IMR-90 (cell line): ENCODE measurements at regions not wholly inside any gene's neighbourhood (a gene's known extent, or its start where the extent isn't known, plus 50 kb on each side); places are given as distances from the start of the nearest gene placed in this dataset.
A peak's percentile ranks its signal among the peaks of the same experiment; 100 is the strongest.
"Not testable (repeated sequence)": the region's sequence is repeated elsewhere in the genome, so short reads cannot be mapped to it uniquely, and the experiment has no call there.

Experiments
- ATAC-seq: fragments of 200-7000 bp; cut with Tn5 transposase; 2 replicates; pipeline ENCODE4 v1.9.1; 2020; ENCODE audit warnings: low read depth, mild to moderate bottlenecking, moderate library complexity
- BruUV-seq: library from RNA; stranded (reverse); fragments of 400-500 nt; replicated peaks from 2 replicates; lab custom pipeline; 2021; lab: Mats Ljungman, UMichigan
- CTCF ChIA-PET: fragments of 300-600 bp; formaldehyde crosslinking; extraction: SDS; loops from one replicate; lab custom pipeline; 2021; ENCODE audit warnings: antibody characterized with exemption; lab: Yijun Ruan, JAX
- POLR2A ChIA-PET: fragments of 300-600 bp; sonication (Branson Sonifier 250); formaldehyde crosslinking; loops from one replicate; lab custom pipeline; 2022; ENCODE audit warnings: antibody characterized with exemption; ENCODE audit not compliant: unreplicated experiment; lab: Charles Lee
- DNase-seq: peaks from one replicate; pipeline ENCODE4 v3.0.0; 2013
- H2AFZ ChIP-seq: replicated peaks from 2 replicates; pipeline ENCODE3; 2013; ENCODE audit warnings: low read length, mild to moderate bottlenecking; ENCODE audit not compliant: poor library complexity
- H2AK5ac ChIP-seq: 2 replicates; pipeline ENCODE4 v1.6.1; 2013; ENCODE audit warnings: low read depth, low read length, inconsistent platforms
- H2AK9ac ChIP-seq: replicated peaks from 2 replicates; pipeline ENCODE3; 2013; ENCODE audit warnings: mild to moderate bottlenecking, low read depth, low read length, moderate library complexity; ENCODE audit not compliant: poor library complexity
- H2BK120ac ChIP-seq: 2 replicates; pipeline ENCODE4 v1.6.1; 2013; ENCODE audit warnings: low read depth, low read length, inconsistent platforms
- H2BK15ac ChIP-seq: 3 replicates; pipeline ENCODE4 v1.6.1; 2013; ENCODE audit warnings: low read depth, low read length, inconsistent platforms
- H2BK20ac ChIP-seq: 2 replicates; pipeline ENCODE4 v1.6.1; 2013; ENCODE audit warnings: low read depth, mild to moderate bottlenecking, inconsistent platforms, low read length, moderate library complexity
- H2BK5ac ChIP-seq: 2 replicates; pipeline ENCODE4 v1.6.1; 2013; ENCODE audit warnings: mild to moderate bottlenecking, low read depth, low read length, inconsistent platforms; ENCODE audit not compliant: poor library complexity, severe bottlenecking
- H3K14ac ChIP-seq: replicated peaks from 2 replicates; pipeline ENCODE4 v1.6.1; 2013; ENCODE audit warnings: low read depth, low read length, inconsistent platforms
- H3K18ac ChIP-seq: 2 replicates; pipeline ENCODE4 v1.6.1; 2013; ENCODE audit warnings: low read depth, low read length, control low read depth
- H3K23ac ChIP-seq: 2 replicates; pipeline ENCODE4 v1.6.1; 2013; ENCODE audit warnings: low read depth, low read length, inconsistent platforms
- H3K27ac ChIP-seq: 2 replicates; pipeline ENCODE4 v1.5.1; 2013; ENCODE audit warnings: mild to moderate bottlenecking, control low read depth, low read length; ENCODE audit not compliant: insufficient read depth
- H3K27me3 ChIP-seq: 2 replicates; pipeline ENCODE4 v1.6.1; 2013; ENCODE audit warnings: low read length; ENCODE audit not compliant: control insufficient read depth, insufficient read depth
- H3K36me3 ChIP-seq: 2 replicates; pipeline ENCODE4 v1.6.1; 2013; ENCODE audit warnings: low read length, mixed read lengths; ENCODE audit not compliant: control insufficient read depth, insufficient read depth
- H3K4ac ChIP-seq: 2 replicates; pipeline ENCODE4 v1.6.1; 2013; ENCODE audit warnings: low read depth, low read length, inconsistent platforms
- H3K4me1 ChIP-seq: 2 replicates; pipeline ENCODE4 v1.6.1; 2013; ENCODE audit warnings: low read length, mixed read lengths; ENCODE audit not compliant: control insufficient read depth, insufficient read depth
- H3K4me2 ChIP-seq: 2 replicates; pipeline ENCODE4 v1.6.1; 2013; ENCODE audit warnings: low read depth, mild to moderate bottlenecking, control low read depth, low read length, moderate library complexity
- H3K4me3 ChIP-seq: 2 replicates; pipeline ENCODE4 v1.5.1; 2013; ENCODE audit warnings: low read depth, mild to moderate bottlenecking, control low read depth, low read length, moderate library complexity; ENCODE audit not compliant: insufficient read depth
- H3K56ac ChIP-seq: 2 replicates; pipeline ENCODE4 v1.6.1; 2013; ENCODE audit warnings: low read length, inconsistent platforms; ENCODE audit not compliant: insufficient read depth; ENCODE audit errors: extremely low read depth
- H3K79me1 ChIP-seq, 2 experiments: 2 replicates each; pipeline ENCODE4 v1.6.1; 2013; ENCODE audit warnings: low read length in 2 of 2, inconsistent platforms in 1 of 2, low read depth in 1 of 2
- H3K9ac ChIP-seq: 2 replicates; pipeline ENCODE4 v1.6.1; 2013; ENCODE audit warnings: low read depth, low read length, control low read depth
- H3K9me1 ChIP-seq: 2 replicates; pipeline ENCODE4 v1.6.1; 2013; ENCODE audit warnings: low read length, inconsistent platforms; ENCODE audit not compliant: insufficient read depth
- H3K9me3 ChIP-seq: 2 replicates; pipeline ENCODE4 v1.6.1; 2013; ENCODE audit warnings: low read length; ENCODE audit not compliant: control insufficient read depth, insufficient read depth
- H4K20me1 ChIP-seq: 2 replicates; pipeline ENCODE4 v1.6.1; 2013; ENCODE audit warnings: low read length, inconsistent platforms; ENCODE audit not compliant: insufficient read depth
- H4K5ac ChIP-seq: 2 replicates; pipeline ENCODE4 v1.6.1; 2013; ENCODE audit warnings: mild to moderate bottlenecking, low read depth, low read length, control low read depth
- H4K8ac ChIP-seq, 2 experiments: 2 replicates each; pipeline ENCODE4 v1.6.1; 2013; ENCODE audit warnings: low read depth in 2 of 2, low read length in 2 of 2, control low read depth in 1 of 2, inconsistent platforms in 1 of 2
- H4K91ac ChIP-seq: 2 replicates; pipeline ENCODE4 v1.6.1; 2013; ENCODE audit warnings: low read depth, low read length, inconsistent platforms; ENCODE audit not compliant: insufficient read depth
- POLR2A ChIP-seq: IDR thresholded peaks from 2 replicates; pipeline ENCODE4 v1.6.1; 2012; ENCODE audit warnings: mild to moderate bottlenecking, low read depth, low read length
- RCOR1 ChIP-seq: IDR thresholded peaks from 2 replicates; pipeline ENCODE4 v1.6.1; 2012; ENCODE audit warnings: mild to moderate bottlenecking, low read length, improper control_type of control experiment; ENCODE audit not compliant: insufficient replicate concordance
- WGBS, 2 experiments: methylation state at CpG; one replicate each; pipeline versions ENCODE4 v1.1.5 to v1.1.7; 2013; ENCODE audit warnings: missing lambda C conversion rate in 2 of 2; ENCODE audit not compliant: insufficient read length in 1 of 2; ENCODE audit errors: extremely low coverage in 2 of 2; 5-methylcytosine and 5-hydroxymethylcytosine counted together
- dilution Hi-C: fragments of 300-500 bp; cut with HindIII; formaldehyde crosslinking; loops from one replicate; pipeline ENCODE4 v1.14.3; 2018; ENCODE audit warnings: low sequenced_read_pairs; ENCODE audit not compliant: unreplicated experiment
- in situ Hi-C: fragments of 300-500 bp; cut with MboI; formaldehyde crosslinking; loops from 3 replicates; pipeline ENCODE4 v1.14.3; 2019; ENCODE audit warnings: low sequenced_read_pairs, inconsistent platforms, mixed read lengths
- intact Hi-C: fragments of 100-400 bp; cut with micrococcal nuclease; formaldehyde crosslinking; loops from 2 replicates; pipeline ENCODE4 v1.10.0; 2022
- TF ChIP-seq, protein P1 (sequence below): conservative IDR thresholded peaks from 2 replicates; pipeline ENCODE4 v1.5.1; 2012; ENCODE audit warnings: mild to moderate bottlenecking, low read depth, low read length, improper control_type of control experiment

GRCh38 chr6:76876922-76877553, 586.3 kb downstream of the HTR1B start:
- Histone ChIP-seq H3K9me1 (no peaks in the 10 kb centered on the region), H2AK5ac (no peak overlapping the region), H3K23ac (no peak overlapping the region), H3K9ac (no peak overlapping the region), H3K4ac (no peak overlapping the region), H2BK15ac (no peak overlapping the region), H4K8ac (no peak overlapping the region), H3K56ac (no peak overlapping the region), H3K79me1 (no peaks in the 10 kb centered on the region), H3K14ac (no peak overlapping the region), H3K36me3 (no peaks in the 10 kb centered on the region), H2AFZ (no peak overlapping the region), H2AK9ac (no peak overlapping the region), H2BK5ac (no peak overlapping the region), H3K9me3 (no peaks in the 10 kb centered on the region), H3K4me3 (no peak overlapping the region), H2BK120ac (no peak overlapping the region), H2BK20ac (no peak overlapping the region), H4K5ac (no peak overlapping the region), H4K20me1 (no peaks in the 10 kb centered on the region), H3K27me3 (no peaks in the 10 kb centered on the region), H3K18ac (no peak overlapping the region), H3K27ac (no peak overlapping the region), H3K4me1 (no peaks in the 10 kb centered on the region), H4K91ac (no peak overlapping the region), H3K4me2 (no peak overlapping the region)
- TF ChIP-seq, protein P1, sequence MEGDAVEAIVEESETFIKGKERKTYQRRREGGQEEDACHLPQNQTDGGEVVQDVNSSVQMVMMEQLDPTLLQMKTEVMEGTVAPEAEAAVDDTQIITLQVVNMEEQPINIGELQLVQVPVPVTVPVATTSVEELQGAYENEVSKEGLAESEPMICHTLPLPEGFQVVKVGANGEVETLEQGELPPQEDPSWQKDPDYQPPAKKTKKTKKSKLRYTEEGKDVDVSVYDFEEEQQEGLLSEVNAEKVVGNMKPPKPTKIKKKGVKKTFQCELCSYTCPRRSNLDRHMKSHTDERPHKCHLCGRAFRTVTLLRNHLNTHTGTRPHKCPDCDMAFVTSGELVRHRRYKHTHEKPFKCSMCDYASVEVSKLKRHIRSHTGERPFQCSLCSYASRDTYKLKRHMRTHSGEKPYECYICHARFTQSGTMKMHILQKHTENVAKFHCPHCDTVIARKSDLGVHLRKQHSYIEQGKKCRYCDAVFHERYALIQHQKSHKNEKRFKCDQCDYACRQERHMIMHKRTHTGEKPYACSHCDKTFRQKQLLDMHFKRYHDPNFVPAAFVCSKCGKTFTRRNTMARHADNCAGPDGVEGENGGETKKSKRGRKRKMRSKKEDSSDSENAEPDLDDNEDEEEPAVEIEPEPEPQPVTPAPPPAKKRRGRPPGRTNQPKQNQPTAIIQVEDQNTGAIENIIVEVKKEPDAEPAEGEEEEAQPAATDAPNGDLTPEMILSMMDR: 0 out of 2 replicates have a peak, but pooled peaks have one; percentile 9
- TF ChIP-seq POLR2A: no peak
- no peak for TF ChIP-seq RCOR1
- DNase-seq: peak; percentile 12
- dilution Hi-C loops (no loop called here), in situ Hi-C loops (no loop called here), intact Hi-C loops (no loop called here)
- ChIA-PET CTCF (no interaction called here), POLR2A (no interaction called here)
- no TSS peak for BruUV-seq
- ATAC-seq: no peak
- WGBS, 2 experiments: no CpG with 5 or more reads among the region's 10 CpGs

DNA sequence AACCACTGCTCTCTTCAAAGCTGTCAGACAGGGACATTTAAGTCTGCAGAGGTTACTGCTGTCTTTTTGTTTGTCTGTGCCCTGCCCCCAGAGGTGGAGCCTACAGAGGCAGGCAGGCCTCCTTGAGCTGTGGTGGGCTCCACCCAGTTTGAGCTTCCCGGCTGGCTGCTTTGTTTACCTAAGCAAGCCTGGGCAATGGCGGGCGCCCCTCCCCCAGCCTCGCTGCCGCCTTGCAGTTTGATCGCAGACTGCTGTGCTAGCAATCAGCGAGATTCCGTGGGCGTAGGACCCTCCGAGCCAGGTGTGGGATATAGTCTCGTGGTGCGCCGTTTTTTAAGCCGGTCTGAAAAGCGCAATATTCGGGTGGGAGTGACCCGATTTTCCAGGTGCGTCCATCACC, 586.9 kb downstream of the HTR1B start:
- H2AFZ ChIP-seq, H4K5ac ChIP-seq, H3K56ac ChIP-seq, H3K27me3 ChIP-seq, H3K4me2 ChIP-seq, BruUV-seq, H3K79me1 ChIP-seq, H3K14ac ChIP-seq, H3K9ac ChIP-seq, H2BK20ac ChIP-seq, H3K9me1 ChIP-seq, H3K4me1 ChIP-seq, dilution Hi-C loops, DNase-seq, H3K9me3 ChIP-seq, H3K23ac ChIP-seq, in situ Hi-C loops, H2BK15ac ChIP-seq, H4K20me1 ChIP-seq, H2AK9ac ChIP-seq, intact Hi-C loops, ATAC-seq, POLR2A ChIA-PET, H4K8ac ChIP-seq, H2BK5ac ChIP-seq, H3K18ac ChIP-seq, H2AK5ac ChIP-seq, H3K36me3 ChIP-seq, H3K4ac ChIP-seq, H2BK120ac ChIP-seq, H3K27ac ChIP-seq, H4K91ac ChIP-seq, CTCF ChIA-PET, H3K4me3 ChIP-seq: not testable (repeated sequence)
- WGBS, 2 experiments: no CpG with 5 or more reads among the region's 18 CpGs
